HG03039 (cell line): ENCODE measurements at regions not wholly inside any gene's neighbourhood (a gene's known extent, or its start where the extent isn't known, plus 50 kb on each side); places are given as distances from the start of the nearest gene placed in this dataset.
"Not testable (repeated sequence)": the region's sequence is repeated elsewhere in the genome, so short reads cannot be mapped to it uniquely, and the experiment has no call there.

Experiments
- ATAC-seq: cut with Tn5 transposase; IDR thresholded peaks from one replicate; pipeline ENCODE4 v1.9.1; 2021; ENCODE audit warnings: mild to moderate bottlenecking, moderate library complexity; ENCODE audit not compliant: unreplicated experiment

GRCh38 chr2:111282162-111282561, 161.4 kb downstream of the BCL2L11 start:
- not testable (repeated sequence) for ATAC-seq

GRCh38 chr2:111287646-111288568, 167.2 kb downstream of the BCL2L11 start:
- not testable (repeated sequence) for ATAC-seq

- ATAC-seq, result not testable (repeated sequence)
Observed at GRCh38 chr2:111290370-111290769, 169.7 kb downstream of the BCL2L11 start.

GRCh38 chr2:111291566-111291965, 170.9 kb downstream of the BCL2L11 start:
- not testable (repeated sequence) for ATAC-seq

- ATAC-seq, result not testable (repeated sequence)
Observed at GRCh38 chr2:111292232-111292968, 171.7 kb downstream of the BCL2L11 start.

GRCh38 chr2:111294699-111295098, 174.0 kb downstream of the BCL2L11 start:
- not testable (repeated sequence) for ATAC-seq

GRCh38 chr2:111296122-111296804, 175.5 kb downstream of the BCL2L11 start:
- ATAC-seq, result not testable (repeated sequence)

GRCh38 chr2:111297128-111297527, 176.4 kb downstream of the BCL2L11 start:
- ATAC-seq, result not testable (repeated sequence)

- not testable (repeated sequence) for ATAC-seq
Observed at GRCh38 chr2:111298927-111299326, 178.2 kb downstream of the BCL2L11 start.

- ATAC-seq, result not testable (repeated sequence)
Observed at GRCh38 chr2:111299635-111300034, 178.9 kb downstream of the BCL2L11 start.

GRCh38 chr2:111301677-111302076, 181.0 kb downstream of the BCL2L11 start:
- not testable (repeated sequence) for ATAC-seq

GRCh38 chr2:111302397-111303218, 181.9 kb downstream of the BCL2L11 start:
- not testable (repeated sequence) for ATAC-seq

GRCh38 chr2:111307302-111307701, 186.6 kb downstream of the BCL2L11 start:
- ATAC-seq, result not testable (repeated sequence)

GRCh38 chr2:111309231-111310075, 188.7 kb downstream of the BCL2L11 start:
- ATAC-seq, result not testable (repeated sequence)

- not testable (repeated sequence) for ATAC-seq
Observed at GRCh38 chr2:111310395-111310794, 189.7 kb downstream of the BCL2L11 start.

- ATAC-seq, result not testable (repeated sequence)
Observed at GRCh38 chr2:111311568-111311967, 190.9 kb downstream of the BCL2L11 start.

GRCh38 chr2:111312897-111313607, 192.3 kb downstream of the BCL2L11 start:
- ATAC-seq, result not testable (repeated sequence)

- not testable (repeated sequence) for ATAC-seq
Observed at GRCh38 chr2:111313711-111314110, 193.0 kb downstream of the BCL2L11 start.
